ENCODE measurements at regions not wholly inside any gene's neighbourhood (a gene's known extent, or its start where the extent isn't known, plus 50 kb on each side); places are given as distances from the start of the nearest gene placed in this dataset.
"Not testable (repeated sequence)": the region's sequence is repeated elsewhere in the genome, so short reads cannot be mapped to it uniquely, and the experiment has no call there.

DNA sequence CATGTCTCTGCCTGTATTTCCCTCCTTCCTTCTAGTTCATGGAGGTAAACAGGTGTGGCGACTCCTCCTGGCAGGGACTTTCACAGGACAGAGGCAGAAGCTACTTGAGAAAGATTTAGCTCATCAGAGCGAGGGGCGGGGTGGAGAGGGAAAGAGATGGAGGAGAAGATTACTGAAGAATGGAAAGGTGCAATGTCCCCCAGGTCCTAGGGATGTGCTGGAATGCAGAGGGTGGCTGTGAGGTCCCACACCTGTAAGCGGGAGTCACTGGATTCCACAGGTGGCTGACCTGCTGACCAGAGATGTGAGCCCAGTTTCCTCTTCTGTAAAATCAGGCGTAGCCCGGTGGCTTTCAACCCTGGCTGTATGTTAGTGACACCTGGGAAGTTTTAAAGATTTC is 199.2 kb upstream of the SULF2 start:
- in situ Hi-C loops (cut with HindIII; ENCODE audit: low pct_ligation_motif_present, low sequenced_read_pairs): no loop called here
- no peak for DNase-seq
- TF ChIP-seq CTCF (IDR thresholded peaks at IDR 0.05; ENCODE audit: low read depth, low read length, missing control alignments): no peak
- H3K4me3 ChIP-seq (ENCODE audit: low read depth, low read length): no peak overlapping the region
- no peaks in the 10 kb centered on the region for H3K27me3 ChIP-seq (replicated peaks)
- H3K27ac ChIP-seq: no peak overlapping the region
- no peaks in the 10 kb centered on the region for H3K36me3 ChIP-seq (replicated peaks)

DNA sequence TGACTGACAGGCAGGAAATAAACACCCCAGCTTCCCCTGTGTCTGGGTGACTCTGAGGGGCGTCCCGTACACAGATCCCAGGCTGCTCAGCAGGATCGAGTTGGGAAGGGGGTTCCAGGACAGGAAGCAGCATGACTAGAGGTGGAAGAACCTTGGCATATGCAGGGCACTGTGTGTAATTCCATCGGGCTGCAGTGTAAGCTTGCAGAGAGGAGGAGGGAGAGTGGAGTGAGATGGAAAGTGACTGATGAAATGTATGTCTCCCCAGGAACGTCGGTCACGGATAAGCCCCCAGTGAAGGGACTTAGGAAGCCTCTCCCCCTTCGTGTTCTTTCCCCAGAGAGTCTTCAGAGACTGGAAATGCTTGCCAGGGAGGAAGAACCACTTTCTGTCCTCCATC is 198.4 kb upstream of the SULF2 start:
- in situ Hi-C loops (cut with HindIII; ENCODE audit: low pct_ligation_motif_present, low sequenced_read_pairs); DNase-seq; H3K27ac ChIP-seq; H3K27me3 ChIP-seq (replicated peaks); H3K4me3 ChIP-seq (ENCODE audit: low read depth, low read length); H3K36me3 ChIP-seq (replicated peaks): not testable (repeated sequence)

DNA sequence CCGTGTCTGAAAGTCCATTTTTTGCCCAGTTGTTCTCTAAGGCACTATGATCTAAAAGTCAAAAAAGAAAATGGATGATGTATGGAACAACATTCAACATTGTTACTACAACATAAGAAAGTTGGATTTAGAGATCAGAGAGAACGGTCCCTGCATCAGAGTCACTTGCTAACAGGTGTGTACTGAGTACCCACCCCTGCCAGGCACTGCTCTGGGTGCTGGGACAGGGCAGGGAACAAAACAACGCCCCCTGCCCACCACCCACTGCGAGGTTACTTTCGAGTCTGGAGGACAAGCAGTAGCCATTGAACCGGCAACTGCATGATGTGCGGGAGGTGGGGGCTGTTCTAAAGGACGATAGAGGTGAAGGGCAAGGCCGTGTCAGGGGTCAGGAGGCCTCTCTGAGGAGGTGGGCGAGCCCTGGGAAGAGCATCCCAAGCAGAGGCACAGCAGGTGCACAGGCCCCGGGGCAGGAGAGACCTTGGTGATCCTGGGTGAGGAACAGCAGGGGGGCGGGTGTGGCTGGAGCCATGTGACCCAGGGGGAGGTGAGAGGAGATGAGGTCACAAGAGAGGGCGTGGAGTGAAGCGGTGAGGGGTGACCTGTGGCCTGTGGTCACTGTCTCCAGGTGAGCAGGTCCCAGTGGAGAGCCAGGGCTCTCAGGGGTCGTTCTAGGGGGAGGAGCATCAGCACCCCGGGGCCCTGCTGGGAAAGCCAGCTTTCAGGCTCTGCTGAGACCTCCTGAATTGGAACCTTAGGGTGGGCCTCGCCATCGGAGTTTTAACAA is 197.5 kb upstream of the SULF2 start:
- Histone ChIP-seq H3K36me3 (replicated peaks) (no peaks in the 10 kb centered on the region), H3K27ac (no peak overlapping the region), H3K27me3 (replicated peaks) (no peaks in the 10 kb centered on the region), H3K4me3 (ENCODE audit: low read depth, low read length) (no peak overlapping the region)
- no peak for TF ChIP-seq CTCF (IDR thresholded peaks at IDR 0.05; ENCODE audit: low read depth, low read length, missing control alignments)
- DNase-seq: no peak
- in situ Hi-C loops (cut with HindIII; ENCODE audit: low pct_ligation_motif_present, low sequenced_read_pairs): no loop called here

- no peaks in the 10 kb centered on the region for H3K36me3 ChIP-seq (replicated peaks)
- no peak overlapping the region for H3K27ac ChIP-seq
- no peak overlapping the region for H3K4me3 ChIP-seq (ENCODE audit: low read depth, low read length)
- in situ Hi-C loops (cut with HindIII; ENCODE audit: low pct_ligation_motif_present, low sequenced_read_pairs): no loop called here
- no peak for TF ChIP-seq CTCF (IDR thresholded peaks at IDR 0.05; ENCODE audit: low read depth, low read length, missing control alignments)
- no peak for DNase-seq
- no peaks in the 10 kb centered on the region for H3K27me3 ChIP-seq (replicated peaks)
Measured at GRCh38 chr20:47981222-47981621, 195.9 kb upstream of the SULF2 start.

GRCh38 chr20:47980336-47981177 is 195.3 kb upstream of the SULF2 start:
- in situ Hi-C loops (cut with HindIII; ENCODE audit: low pct_ligation_motif_present, low sequenced_read_pairs): no loop called here
- no peaks in the 10 kb centered on the region for H3K36me3 ChIP-seq (replicated peaks)
- no peak for TF ChIP-seq CTCF (IDR thresholded peaks at IDR 0.05; ENCODE audit: low read depth, low read length, missing control alignments)
- DNase-seq: no peak
- H3K4me3 ChIP-seq (ENCODE audit: low read depth, low read length): no peak overlapping the region
- H3K27ac ChIP-seq: no peak overlapping the region
- no peaks in the 10 kb centered on the region for H3K27me3 ChIP-seq (replicated peaks)

GRCh38 chr20:47979361-47980095 is 194.2 kb upstream of the SULF2 start:
- in situ Hi-C loops (cut with HindIII; ENCODE audit: low pct_ligation_motif_present, low sequenced_read_pairs); H3K27me3 ChIP-seq (replicated peaks); H3K27ac ChIP-seq; DNase-seq; H3K36me3 ChIP-seq (replicated peaks); H3K4me3 ChIP-seq (ENCODE audit: low read depth, low read length): not testable (repeated sequence)

GRCh38 chr20:47978428-47979120 is 193.3 kb upstream of the SULF2 start:
- H3K4me3 ChIP-seq (ENCODE audit: low read depth, low read length); H3K27me3 ChIP-seq (replicated peaks); H3K27ac ChIP-seq; H3K36me3 ChIP-seq (replicated peaks); in situ Hi-C loops (cut with HindIII; ENCODE audit: low pct_ligation_motif_present, low sequenced_read_pairs); DNase-seq: not testable (repeated sequence)

GRCh38 chr20:47977789-47978252 is 192.5 kb upstream of the SULF2 start:
- in situ Hi-C loops (cut with HindIII; ENCODE audit: low pct_ligation_motif_present, low sequenced_read_pairs); H3K27me3 ChIP-seq (replicated peaks); H3K27ac ChIP-seq; H3K4me3 ChIP-seq (ENCODE audit: low read depth, low read length); H3K36me3 ChIP-seq (replicated peaks); DNase-seq: not testable (repeated sequence)

Data from brain microvascular endothelial cell (primary cell).